HG02763 (cell line): ENCODE measurements at regions not wholly inside any gene's neighbourhood (a gene's known extent, or its start where the extent isn't known, plus 50 kb on each side); places are given as distances from the start of the nearest gene placed in this dataset.
"Not testable (repeated sequence)": the region's sequence is repeated elsewhere in the genome, so short reads cannot be mapped to it uniquely, and the experiment has no call there.

Source experiments
- ATAC-seq: cut with Tn5 transposase; IDR thresholded peaks from one replicate; pipeline ENCODE4 v1.9.1; 2021; ENCODE audit warnings: mild to moderate bottlenecking, moderate library complexity; ENCODE audit not compliant: unreplicated experiment

GRCh38 chr5:33059081-33059480 is 348.0 kb downstream of the NPR3 start:
- no peak for ATAC-seq

- no peak for ATAC-seq
Observed at GRCh38 chr5:33065131-33065530, 354.0 kb downstream of the NPR3 start.

- ATAC-seq: no peak
Observed at GRCh38 chr5:33067291-33067690, 356.2 kb downstream of the NPR3 start.

- no peak for ATAC-seq
Observed at GRCh38 chr5:33068786-33069185, 357.7 kb downstream of the NPR3 start.

- ATAC-seq: no peak
Observed at GRCh38 chr5:33072296-33072695, 361.2 kb downstream of the NPR3 start.

- no peak for ATAC-seq
Observed at GRCh38 chr5:33072726-33073125, 361.6 kb downstream of the NPR3 start.

GRCh38 chr5:33073881-33074327 is 362.8 kb downstream of the NPR3 start:
- ATAC-seq: no peak

GRCh38 chr5:33074548-33074947 is 363.4 kb downstream of the NPR3 start:
- no peak for ATAC-seq

GRCh38 chr5:33075731-33076130 is 364.6 kb downstream of the NPR3 start:
- ATAC-seq: no peak

GRCh38 chr5:33079548-33079947 is 361.2 kb upstream of the TARS1 start:
- no peak for ATAC-seq

GRCh38 chr5:33080287-33080686 is 360.5 kb upstream of the TARS1 start:
- no peak for ATAC-seq

- ATAC-seq: no peak
Observed at GRCh38 chr5:33088176-33088575, 352.6 kb upstream of the TARS1 start.

- no peak for ATAC-seq
Observed at GRCh38 chr5:33091571-33092363, 349.0 kb upstream of the TARS1 start.

GRCh38 chr5:33092719-33093118 is 348.0 kb upstream of the TARS1 start:
- no peak for ATAC-seq

- no peak for ATAC-seq
Observed at GRCh38 chr5:33102551-33102950, 338.2 kb upstream of the TARS1 start.

GRCh38 chr5:33105521-33105941 is 335.2 kb upstream of the TARS1 start:
- no peak for ATAC-seq

- ATAC-seq: not testable (repeated sequence)
Observed at GRCh38 chr5:33110496-33110895, 330.3 kb upstream of the TARS1 start.

- no peak for ATAC-seq
Observed at GRCh38 chr5:33114361-33114760, 326.4 kb upstream of the TARS1 start.

- no peak for ATAC-seq
Observed at GRCh38 chr5:33115467-33115866, 325.3 kb upstream of the TARS1 start.

- ATAC-seq: no peak
Observed at GRCh38 chr5:33118761-33119415, 321.9 kb upstream of the TARS1 start.

GRCh38 chr5:33120671-33121070 is 320.1 kb upstream of the TARS1 start:
- no peak for ATAC-seq

- no peak for ATAC-seq
Observed at GRCh38 chr5:33129309-33129708, 311.5 kb upstream of the TARS1 start.
